HG03342 (cell line): ENCODE measurements at regions not wholly inside any gene's neighbourhood (a gene's known extent, or its start where the extent isn't known, plus 50 kb on each side); places are given as distances from the start of the nearest gene placed in this dataset.
"Not testable (repeated sequence)": the region's sequence is repeated elsewhere in the genome, so short reads cannot be mapped to it uniquely, and the experiment has no call there.

ENCODE experiments used
- ATAC-seq: cut with Tn5 transposase; IDR thresholded peaks from one replicate; pipeline ENCODE4 v1.9.1; 2021; ENCODE audit warnings: mild to moderate bottlenecking, moderate library complexity; ENCODE audit not compliant: unreplicated experiment

DNA sequence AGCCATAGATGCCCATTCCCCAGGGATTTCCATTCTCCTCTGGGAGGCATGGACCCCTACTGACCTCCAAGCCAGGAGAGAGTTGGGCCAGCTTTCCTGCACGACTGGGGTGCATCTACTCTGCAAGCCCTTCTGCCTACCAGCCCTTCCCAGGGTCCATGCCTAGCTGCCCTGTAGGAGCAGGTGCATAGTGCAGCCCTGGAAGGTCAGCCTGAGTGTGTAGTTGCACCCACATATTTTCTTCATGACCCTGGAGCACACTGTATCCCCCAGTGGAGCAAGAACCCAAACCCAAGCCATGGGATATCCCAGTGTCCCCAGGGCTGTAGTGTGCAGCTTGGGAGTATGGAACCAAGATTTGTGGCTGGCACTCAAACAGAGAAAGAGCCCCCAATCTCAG, 155.6 kb upstream of the GOLGA6L22 start:
- not testable (repeated sequence) for ATAC-seq
